ENCODE measurements at regions not wholly inside any gene's neighbourhood (a gene's known extent, or its start where the extent isn't known, plus 50 kb on each side); places are given as distances from the start of the nearest gene placed in this dataset.
"Not testable (repeated sequence)": the region's sequence is repeated elsewhere in the genome, so short reads cannot be mapped to it uniquely, and the experiment has no call there.

- DNase-seq (ENCODE audit: low spot score), result no peak
These were observed 191.9 kb upstream of the CRIM1 start for GRCh38 chr2:36163520-36164254.

DNA sequence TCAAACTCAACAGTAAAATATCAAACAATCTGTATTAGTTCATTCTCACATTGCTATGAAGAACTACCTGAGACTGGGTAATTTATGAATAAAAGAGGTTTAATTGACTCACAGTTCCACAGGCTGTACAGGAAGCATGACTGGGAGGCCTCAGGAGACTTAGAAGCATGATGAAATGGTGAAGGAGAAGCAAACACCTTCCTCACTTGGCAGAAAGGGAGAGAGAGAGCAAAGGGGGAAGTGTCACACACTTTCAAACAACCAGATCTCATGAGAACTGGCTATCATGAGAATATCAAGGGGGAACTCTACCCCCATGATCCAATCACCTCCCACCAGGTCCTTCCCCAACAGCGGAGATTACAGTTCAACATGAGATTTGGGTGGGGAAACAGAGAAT lies 198.5 kb upstream of the CRIM1 start:
- not testable (repeated sequence) for DNase-seq (ENCODE audit: low spot score)

GRCh38 chr2:36147670-36148390 lies 207.7 kb upstream of the CRIM1 start:
- no peak for DNase-seq (ENCODE audit: low spot score)

DNA sequence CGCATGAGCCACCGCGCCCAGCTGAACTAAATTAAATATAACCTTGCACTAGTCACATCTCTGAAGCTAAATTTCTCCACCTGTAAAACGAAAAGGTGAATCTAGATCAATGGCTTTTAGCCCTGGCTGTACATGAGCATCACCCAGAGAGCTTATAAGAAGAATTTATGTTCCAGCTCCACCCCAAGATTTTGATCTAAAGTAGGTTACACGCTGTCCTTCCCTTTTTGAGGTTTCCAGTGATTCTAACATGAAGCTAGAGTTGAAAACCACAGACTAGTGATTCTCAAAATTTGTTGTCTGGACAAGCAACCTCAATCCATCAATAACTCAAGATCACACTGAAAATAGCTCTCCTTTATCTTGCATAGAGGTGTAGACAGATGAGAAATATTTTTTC lies 208.8 kb upstream of the CRIM1 start:
- no peak for DNase-seq (ENCODE audit: low spot score)

DNA sequence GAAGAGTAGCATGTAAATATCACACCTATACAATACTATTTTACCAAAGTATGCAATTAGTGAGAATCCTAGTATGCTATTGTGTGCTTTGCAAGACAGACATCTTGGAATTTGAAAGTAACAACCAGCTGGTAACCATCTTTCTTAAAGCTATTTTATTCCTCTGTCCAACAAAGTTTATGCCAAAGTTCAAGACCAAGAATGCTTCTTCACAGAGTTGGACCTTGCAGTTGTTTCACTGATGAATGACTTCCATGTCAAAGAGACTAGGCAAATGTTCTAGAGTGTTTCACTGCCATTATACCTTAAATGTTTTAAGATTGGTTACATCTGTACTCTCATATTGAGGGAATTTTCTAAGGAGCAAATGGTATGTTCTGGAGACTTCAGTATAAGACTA lies 215.2 kb upstream of the CRIM1 start:
- DNase-seq (ENCODE audit: low spot score), result no peak

GRCh38 chr2:36137612-36138011 lies 218.0 kb upstream of the CRIM1 start:
- no peak for DNase-seq (ENCODE audit: low spot score)

- DNase-seq (ENCODE audit: low spot score), result no peak
These were observed 221.3 kb upstream of the CRIM1 start for GRCh38 chr2:36134281-36134680.

- no peak for DNase-seq (ENCODE audit: low spot score)
These were observed 227.2 kb upstream of the CRIM1 start for GRCh38 chr2:36128359-36128758.

DNA sequence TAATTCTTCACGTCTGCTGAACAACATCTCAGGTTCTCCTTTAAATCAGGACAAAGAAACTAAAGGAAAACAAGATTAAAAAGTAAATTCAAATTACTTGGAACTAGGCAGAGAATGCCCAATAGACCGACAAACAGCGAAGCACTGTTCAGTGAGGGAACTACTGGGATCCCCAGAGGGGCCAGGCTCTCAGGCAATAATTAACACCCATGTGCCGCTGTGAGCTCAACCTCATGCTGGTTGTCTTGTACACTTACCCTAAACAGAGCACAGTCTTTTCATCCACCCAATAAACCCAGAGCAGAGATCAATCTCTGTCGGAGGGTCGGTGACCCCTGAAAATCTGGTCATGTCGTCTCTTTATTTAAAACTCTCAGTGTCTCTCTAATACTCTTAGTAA lies 229.9 kb upstream of the CRIM1 start:
- no peak for DNase-seq (ENCODE audit: low spot score)

- no peak for DNase-seq (ENCODE audit: low spot score)
These were observed 231.6 kb upstream of the CRIM1 start for GRCh38 chr2:36123995-36124394.

- DNase-seq (ENCODE audit: low spot score), result no peak
These were observed 258.6 kb upstream of the CRIM1 start for GRCh38 chr2:36097022-36097421.

- DNase-seq (ENCODE audit: low spot score), result not testable (repeated sequence)
These were observed 263.5 kb upstream of the CRIM1 start for GRCh38 chr2:36091844-36092741.

DNA sequence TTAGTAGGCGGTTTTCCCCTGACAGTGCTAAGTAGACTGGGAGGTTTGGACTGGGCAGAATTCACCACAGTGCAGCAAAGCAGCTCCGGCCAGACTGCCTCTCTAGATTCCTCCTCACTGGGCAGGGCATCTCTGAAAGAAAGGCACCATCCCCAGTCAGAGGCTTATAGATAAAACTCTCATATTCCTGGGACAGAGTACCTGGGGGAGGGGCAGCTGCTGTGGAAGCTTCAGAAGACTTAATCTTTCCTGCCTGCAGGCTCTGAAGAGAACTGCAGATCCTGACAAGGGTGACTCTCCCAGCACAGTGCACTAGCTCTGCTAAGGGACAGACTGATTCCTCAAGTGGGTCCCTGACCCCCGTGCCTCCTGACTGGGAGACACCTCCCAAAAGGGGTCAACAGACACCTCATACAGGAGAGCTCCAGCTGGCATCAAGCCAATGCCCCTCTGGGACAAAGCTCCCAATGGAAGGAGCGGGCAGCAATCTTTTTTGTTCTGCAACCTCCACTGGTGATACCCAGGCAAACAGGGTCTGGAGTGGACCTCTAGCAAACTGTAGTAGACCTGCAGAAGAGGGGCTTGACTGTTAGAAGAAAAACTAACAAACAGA lies 266.8 kb upstream of the CRIM1 start:
- DNase-seq (ENCODE audit: low spot score), result no peak

DNA sequence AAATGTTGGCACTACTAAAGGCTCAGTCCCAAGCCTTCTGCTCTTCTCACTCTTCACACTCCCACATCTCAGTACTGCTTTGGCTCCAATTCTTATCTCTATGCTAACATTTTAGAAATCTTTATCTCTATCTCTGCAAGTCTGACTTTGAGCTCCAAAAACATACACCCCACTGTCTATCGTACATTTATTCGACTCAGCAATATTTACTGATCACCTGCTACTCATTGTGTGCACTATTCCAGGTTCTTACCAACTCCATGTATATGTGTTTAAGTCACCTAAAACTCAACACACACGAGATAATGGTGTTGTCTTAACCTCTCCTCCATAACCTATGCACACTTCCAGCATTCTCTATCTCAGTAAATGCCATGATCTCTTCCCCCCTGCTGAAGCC lies 268.2 kb upstream of the CRIM1 start:
- DNase-seq (ENCODE audit: low spot score), result no peak

GRCh38 chr2:36079793-36080192 lies 275.8 kb upstream of the CRIM1 start:
- DNase-seq (ENCODE audit: low spot score), result no peak

DNA sequence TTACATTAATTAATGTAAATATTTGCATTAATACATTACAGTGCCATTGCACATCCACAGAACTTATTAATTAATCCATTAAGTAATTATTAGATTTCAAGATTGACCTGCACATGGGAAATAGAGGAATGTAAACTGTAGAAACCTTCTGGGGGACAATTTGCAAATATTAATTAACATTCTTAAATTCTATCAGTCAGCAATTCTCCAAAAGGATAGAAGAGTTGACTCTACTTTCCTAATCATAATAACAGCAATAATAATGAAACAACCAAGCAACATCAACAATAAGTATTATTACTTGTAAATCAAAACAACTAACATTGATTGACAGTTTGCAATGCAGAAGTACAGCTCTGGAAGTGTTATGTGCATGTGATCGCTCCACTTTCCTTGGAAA lies 281.6 kb upstream of the CRIM1 start:
- no peak for DNase-seq (ENCODE audit: low spot score)

- no peak for DNase-seq (ENCODE audit: low spot score)
These were observed 283.9 kb upstream of the CRIM1 start for GRCh38 chr2:36071698-36072097.

DNA sequence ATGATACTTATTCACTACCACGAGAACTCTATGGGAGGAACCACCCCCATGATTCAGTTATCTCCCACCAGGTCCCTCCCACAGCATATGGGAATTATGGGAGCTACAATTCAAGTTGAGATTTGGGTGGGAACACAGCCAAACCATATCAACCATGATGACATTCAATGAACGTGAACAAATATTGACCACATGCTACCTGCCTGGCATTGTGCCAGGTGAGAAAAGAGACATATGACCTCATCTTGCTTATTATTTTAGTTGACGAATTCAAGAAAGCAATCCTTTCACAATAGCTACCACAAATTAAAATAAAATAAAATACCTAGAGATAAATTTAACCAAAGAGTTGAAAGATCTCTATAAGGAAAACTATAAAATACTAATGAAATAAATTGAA lies 286.5 kb upstream of the CRIM1 start:
- no peak for DNase-seq (ENCODE audit: low spot score)

DNA sequence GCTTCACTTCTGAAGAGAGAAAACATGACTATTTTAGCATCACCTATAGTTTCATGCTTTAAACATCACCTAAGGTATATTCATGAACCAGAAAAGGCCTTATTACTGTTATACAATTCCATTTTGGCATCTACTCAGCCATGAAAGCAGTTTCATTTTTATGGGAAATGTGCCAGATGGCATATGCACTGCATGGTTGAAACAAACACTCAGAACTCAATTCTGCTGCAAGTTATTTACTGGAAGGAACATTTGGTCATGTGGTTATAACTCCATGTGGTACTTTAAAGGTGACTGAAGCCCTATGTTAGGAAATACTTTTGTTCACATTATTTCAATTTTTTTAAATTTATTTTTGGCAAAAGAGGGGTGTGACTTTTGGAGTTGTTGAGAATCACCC lies 287.5 kb upstream of the CRIM1 start:
- no peak for DNase-seq (ENCODE audit: low spot score)

DNA sequence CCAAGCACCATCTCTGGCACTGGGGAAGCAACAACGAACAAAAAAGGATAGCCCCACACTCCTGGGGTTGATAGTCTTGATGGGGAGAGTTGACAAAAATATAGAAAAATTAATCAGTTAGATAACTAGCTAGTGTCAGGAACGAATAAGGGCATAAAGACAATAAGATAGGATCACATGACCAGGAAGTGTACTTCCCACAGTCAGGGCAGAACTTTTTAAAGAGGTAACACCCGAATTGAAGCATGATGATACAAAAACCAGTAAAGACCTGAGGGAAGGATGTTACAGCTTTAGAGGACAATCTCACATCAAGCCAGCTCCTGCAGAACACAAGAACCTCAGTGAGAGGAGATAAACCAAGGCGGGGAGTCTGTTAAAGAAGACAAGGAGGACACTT lies 295.4 kb upstream of the CRIM1 start:
- DNase-seq (ENCODE audit: low spot score), result no peak

- no peak for DNase-seq (ENCODE audit: low spot score)
These were observed 295.9 kb upstream of the CRIM1 start for GRCh38 chr2:36059691-36060090.

DNA sequence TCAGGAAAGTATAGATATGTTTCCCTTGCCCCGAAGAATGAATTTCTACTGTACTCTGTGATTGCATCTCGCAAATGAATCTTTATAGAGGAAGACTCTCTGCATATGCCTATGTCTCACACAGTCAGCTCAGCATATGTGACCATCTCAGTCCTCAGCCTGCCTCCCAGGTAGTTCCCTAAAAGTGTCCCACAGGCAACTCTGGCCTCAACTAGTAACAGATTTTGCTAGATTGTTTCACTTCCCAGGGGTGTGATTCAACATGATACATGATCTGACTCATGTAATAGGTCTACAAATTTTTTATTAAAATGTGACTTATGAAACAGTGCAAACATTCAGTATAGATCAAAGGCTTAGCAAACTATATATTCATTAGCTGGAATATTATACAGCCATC lies 296.6 kb upstream of the CRIM1 start:
- DNase-seq (ENCODE audit: low spot score), result no peak
